KMS-11 (cell line): ENCODE measurements at regions not wholly inside any gene's neighbourhood (a gene's known extent, or its start where the extent isn't known, plus 50 kb on each side); places are given as distances from the start of the nearest gene placed in this dataset.

Source experiments
- H2AFZ ChIP-seq: fragments of 200-600 bp; sonication (generic); 2 replicates; pipeline ENCODE4 v1.6.1; 2016; ENCODE audit warnings: antibody characterized with exemption, mixed run types, low read depth
- H3K27ac ChIP-seq: fragments of 200-600 bp; sonication (generic); 2 replicates; pipeline ENCODE4 v1.6.1; 2016; ENCODE audit warnings: mild to moderate bottlenecking, mixed run types
- H3K27me3 ChIP-seq: fragments of 200-600 bp; sonication (generic); 2 replicates; pipeline ENCODE4 v1.6.1; 2017; ENCODE audit warnings: mild to moderate bottlenecking, low read depth, mixed run types, moderate library complexity; ENCODE audit not compliant: insufficient read depth
- H3K36me3 ChIP-seq: fragments of 200-600 bp; sonication (generic); 2 replicates; pipeline ENCODE4 v1.6.1; 2017; ENCODE audit warnings: mild to moderate bottlenecking, mixed run types; ENCODE audit not compliant: insufficient read depth
- H3K4me1 ChIP-seq: fragments of 200-600 bp; sonication (generic); 2 replicates; pipeline ENCODE4 v1.6.1; 2016; ENCODE audit warnings: mild to moderate bottlenecking, low read depth, mixed run types; ENCODE audit not compliant: poor library complexity, severe bottlenecking
- H3K4me2 ChIP-seq: fragments of 200-600 bp; sonication (generic); 2 replicates; pipeline ENCODE4 v1.7.0; 2016; ENCODE audit warnings: mild to moderate bottlenecking, mixed run types
- H3K4me3 ChIP-seq: fragments of 200-600 bp; sonication (generic); IDR thresholded peaks from 2 replicates; pipeline ENCODE4 v1.6.1; 2017; ENCODE audit warnings: low read depth, low read length, mixed read lengths; ENCODE audit not compliant: insufficient read depth
- H3K79me2 ChIP-seq: fragments of 200-600 bp; sonication (generic); 2 replicates; pipeline ENCODE4 v1.6.1; 2016; ENCODE audit warnings: low read depth, mixed run types; ENCODE audit not compliant: insufficient read depth
- H3K9ac ChIP-seq: fragments of 200-600 bp; sonication (generic); 2 replicates; pipeline ENCODE4 v1.6.1; 2016; ENCODE audit warnings: mild to moderate bottlenecking, mixed run types
- H4K20me1 ChIP-seq: fragments of 200-600 bp; sonication (generic); 2 replicates; pipeline ENCODE4 v1.6.1; 2016; ENCODE audit warnings: mild to moderate bottlenecking, mixed run types; ENCODE audit not compliant: insufficient read depth
- CTCF ChIP-seq: fragments of 200-600 bp; sonication (generic); conservative IDR thresholded peaks from 2 replicates; pipeline ENCODE4 v1.6.1; 2017; ENCODE audit warnings: low read depth, mild to moderate bottlenecking, antibody characterized with exemption, low read length, moderate library complexity, mixed read lengths

GRCh38 chr2:16121231-16121985 is 181.1 kb downstream of the MYCN start:
- Histone ChIP-seq H2AFZ (no peak overlapping the region; the same call in 1 of the 2 replicates), H3K36me3 (no peaks in the 10 kb centered on the region), H4K20me1 (no peaks in the 10 kb centered on the region), H3K27me3 (no peaks in the 10 kb centered on the region), H3K9ac (no peak overlapping the region), H3K4me2 (no peak overlapping the region; the same call in 1 of the 2 replicates), H3K27ac (no peak overlapping the region), H3K4me1 (peaks cover 42% of the 10 kb centered on the region), H3K79me2 (no peaks in the 10 kb centered on the region), H3K4me3 (no peak overlapping the region)
- no peak for TF ChIP-seq CTCF

GRCh38 chr2:16120591-16121180 is 180.3 kb downstream of the MYCN start:
- no peak overlapping the region for H3K4me3 ChIP-seq
- H2AFZ ChIP-seq = peak overlapping the region; percentile 67
- no peaks in the 10 kb centered on the region for H3K27me3 ChIP-seq
- no peaks in the 10 kb centered on the region for H3K79me2 ChIP-seq
- H4K20me1 ChIP-seq = no peaks in the 10 kb centered on the region
- peak overlapping the region; percentile 47; the same call in 1 of the 2 replicates for H3K9ac ChIP-seq
- H3K36me3 ChIP-seq = no peaks in the 10 kb centered on the region
- no peak for TF ChIP-seq CTCF
- peak overlapping the region; percentile 8 for H3K4me2 ChIP-seq
- H3K4me1 ChIP-seq = peaks cover 42% of the 10 kb centered on the region
- H3K27ac ChIP-seq = peak overlapping the region; percentile 80

GRCh38 chr2:16119741-16120140 is 179.4 kb downstream of the MYCN start:
- TF ChIP-seq CTCF = no peak

GRCh38 chr2:16118611-16119590 is 178.6 kb downstream of the MYCN start:
- no peak for TF ChIP-seq CTCF
- Histone ChIP-seq H3K36me3 (no peaks in the 10 kb centered on the region), H3K27ac (peak overlapping the region; percentile 80)

More at GRCh38 chr2:16119741-16120140, 179.4 kb downstream of the MYCN start:
- Histone ChIP-seq H3K27ac (peak overlapping the region; percentile 80), H3K4me1 (peaks cover 42% of the 10 kb centered on the region), H4K20me1 (no peaks in the 10 kb centered on the region), H2AFZ (peak overlapping the region; percentile 67; the same call in 1 of the 2 replicates), H3K36me3 (no peaks in the 10 kb centered on the region), H3K79me2 (no peaks in the 10 kb centered on the region), H3K4me3 (no peak overlapping the region), H3K4me2 (peak overlapping the region; percentile 8), H3K9ac (no peak overlapping the region; the same call in 1 of the 2 replicates), H3K27me3 (no peaks in the 10 kb centered on the region)

More at GRCh38 chr2:16118611-16119590, 178.6 kb downstream of the MYCN start:
- H4K20me1 ChIP-seq = no peaks in the 10 kb centered on the region
- no peaks in the 10 kb centered on the region for H3K27me3 ChIP-seq
- peaks cover 42% of the 10 kb centered on the region for H3K4me1 ChIP-seq
- no peak overlapping the region for H3K4me3 ChIP-seq
- H3K79me2 ChIP-seq = no peaks in the 10 kb centered on the region
- peak overlapping the region; percentile 8 for H3K4me2 ChIP-seq
- no peak overlapping the region for H3K9ac ChIP-seq
- no peak overlapping the region for H2AFZ ChIP-seq
